ENCODE measurements at regions not wholly inside any gene's neighbourhood (a gene's known extent, or its start where the extent isn't known, plus 50 kb on each side); places are given as distances from the start of the nearest gene placed in this dataset.

- Histone ChIP-seq H3K4me2 (ENCODE audit: low read depth, low read length, poor library complexity, severe bottlenecking) (no peak overlapping the region), H3K9me3 (ENCODE audit: insufficient read depth, low read length) (no peaks in the 10 kb centered on the region), H4K20me1 (ENCODE audit: low read depth, low read length) (no peaks in the 10 kb centered on the region), H3K9ac (ENCODE audit: low read length) (no peak overlapping the region), H2AFZ (ENCODE audit: low read depth, low read length, severe bottlenecking) (no peak overlapping the region), H3K9me2 (replicated peaks; ENCODE audit: insufficient read depth, low read length) (no peaks in the 10 kb centered on the region), H3K36me3 (ENCODE audit: low read length) (no peaks in the 10 kb centered on the region), H3K27ac (ENCODE audit: low read depth, low read length) (no peak overlapping the region), H3F3A (ENCODE audit: insufficient read depth) (no peaks in the 10 kb centered on the region), H3K79me2 (ENCODE audit: insufficient read depth, low read length) (no peaks in the 10 kb centered on the region), H3K27me3 (ENCODE audit: low read length) (no peaks in the 10 kb centered on the region), H3K4me3 (ENCODE audit: insufficient read depth, low read length, poor library complexity, severe bottlenecking) (no peak overlapping the region)
- TF ChIP-seq CTCF (IDR thresholded peaks at IDR 0.05; ENCODE audit: insufficient read depth, low read length, poor library complexity, severe bottlenecking) (no peak), EZH2phosphoT487 (conservative IDR thresholded peaks at IDR 0.05; ENCODE audit: low read length) (no peak)
Measured at GRCh38 chr3:124277144-124277890, 285.4 kb upstream of the ROPN1 start.

DNA sequence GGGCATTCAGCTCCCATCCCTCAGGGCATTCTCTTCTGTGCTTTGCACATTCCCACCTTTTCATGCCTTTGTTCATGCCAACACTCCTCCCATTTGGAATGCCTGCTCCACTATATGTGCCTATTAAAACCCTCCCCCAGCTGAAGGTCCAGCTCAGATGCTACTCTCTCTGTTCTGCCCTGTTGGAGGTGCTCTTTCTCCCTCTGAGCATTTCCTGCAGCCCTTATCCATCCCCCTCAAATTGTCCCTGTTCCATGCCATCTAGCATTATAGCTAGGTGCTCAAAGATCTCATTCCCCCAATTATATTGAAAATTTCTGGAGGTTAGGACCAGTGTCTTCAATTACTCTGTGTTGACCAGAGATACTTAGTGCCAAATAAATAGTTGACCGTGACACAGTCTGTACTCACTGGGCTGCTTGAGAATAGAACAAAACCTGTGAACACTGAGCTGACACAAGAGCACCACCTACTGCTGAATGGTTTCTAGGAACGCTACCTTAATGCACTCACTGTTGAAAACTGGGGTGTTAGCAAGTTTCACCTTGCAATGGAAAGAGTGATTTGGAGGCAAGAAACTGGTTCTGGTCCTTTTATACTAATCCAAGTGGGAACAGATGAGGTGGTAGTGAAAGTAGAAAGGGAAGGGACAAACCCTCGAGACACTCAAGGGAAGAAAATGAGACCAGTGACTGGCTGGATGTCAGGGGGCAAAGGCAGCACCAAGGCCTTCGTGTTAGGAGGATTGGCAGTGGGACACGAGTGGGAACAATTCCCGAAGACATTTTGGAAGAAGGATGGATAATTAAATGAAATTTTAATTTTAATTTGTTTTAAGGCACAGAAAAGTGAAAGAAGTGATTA is 289.8 kb upstream of the ROPN1 start:
- Histone ChIP-seq H3K79me2 (ENCODE audit: insufficient read depth, low read length) (no peaks in the 10 kb centered on the region), H3K9me2 (replicated peaks; ENCODE audit: insufficient read depth, low read length) (no peaks in the 10 kb centered on the region), H3K4me2 (ENCODE audit: low read depth, low read length, poor library complexity, severe bottlenecking) (no peak overlapping the region), H3K27ac (ENCODE audit: low read depth, low read length) (no peak overlapping the region), H4K20me1 (ENCODE audit: low read depth, low read length) (no peaks in the 10 kb centered on the region), H3K9me3 (ENCODE audit: insufficient read depth, low read length) (no peaks in the 10 kb centered on the region), H3K27me3 (ENCODE audit: low read length) (no peaks in the 10 kb centered on the region), H2AFZ (ENCODE audit: low read depth, low read length, severe bottlenecking) (no peak overlapping the region), H3K36me3 (ENCODE audit: low read length) (no peaks in the 10 kb centered on the region), H3K4me3 (ENCODE audit: insufficient read depth, low read length, poor library complexity, severe bottlenecking) (no peak overlapping the region), H3F3A (ENCODE audit: insufficient read depth) (no peaks in the 10 kb centered on the region), H3K9ac (ENCODE audit: low read length) (no peak overlapping the region)
- no peak for TF ChIP-seq EZH2phosphoT487 (conservative IDR thresholded peaks at IDR 0.05; ENCODE audit: low read length)
- no peak for TF ChIP-seq CTCF (IDR thresholded peaks at IDR 0.05; ENCODE audit: insufficient read depth, low read length, poor library complexity, severe bottlenecking)

- no peak overlapping the region for H3K4me3 ChIP-seq (ENCODE audit: insufficient read depth, low read length, poor library complexity, severe bottlenecking)
- H3K9ac ChIP-seq (ENCODE audit: low read length) = no peak overlapping the region
- H3K36me3 ChIP-seq (ENCODE audit: low read length) = no peaks in the 10 kb centered on the region
- H3K79me2 ChIP-seq (ENCODE audit: insufficient read depth, low read length) = no peaks in the 10 kb centered on the region
- no peaks in the 10 kb centered on the region for H3K9me3 ChIP-seq (ENCODE audit: insufficient read depth, low read length)
- no peaks in the 10 kb centered on the region for H3K27me3 ChIP-seq (ENCODE audit: low read length)
- H3K9me2 ChIP-seq (replicated peaks; ENCODE audit: insufficient read depth, low read length) = no peaks in the 10 kb centered on the region
- H3K4me2 ChIP-seq (ENCODE audit: low read depth, low read length, poor library complexity, severe bottlenecking) = no peak overlapping the region
- no peaks in the 10 kb centered on the region for H3F3A ChIP-seq (ENCODE audit: insufficient read depth)
- H2AFZ ChIP-seq (ENCODE audit: low read depth, low read length, severe bottlenecking) = no peak overlapping the region
- H3K27ac ChIP-seq (ENCODE audit: low read depth, low read length) = no peak overlapping the region
- H4K20me1 ChIP-seq (ENCODE audit: low read depth, low read length) = no peaks in the 10 kb centered on the region
- TF ChIP-seq CTCF (IDR thresholded peaks at IDR 0.05; ENCODE audit: insufficient read depth, low read length, poor library complexity, severe bottlenecking) = no peak
- TF ChIP-seq EZH2phosphoT487 (conservative IDR thresholded peaks at IDR 0.05; ENCODE audit: low read length) = no peak
Measured at GRCh38 chr3:124282751-124283651, 291.1 kb upstream of the ROPN1 start.

Data from SU-DHL-6 (cell line).